Activated naive CD8-positive, alpha-beta T cell treated with anti-CD3 and anti-CD28 coated beads, Interleukin-2, amount 50 U/mL, for 24 hours (primary cell): ENCODE measurements at regions not wholly inside any gene's neighbourhood (a gene's known extent, or its start where the extent isn't known, plus 50 kb on each side); places are given as distances from the start of the nearest gene placed in this dataset.

Experiments
- ATAC-seq: fragments of 150-1000 bp; cut with Tn5 transposase; one replicate; pipeline ENCODE4 v1.10.0; 2021
- DNase-seq: peaks from one replicate; pipeline ENCODE4 v3.0.0; 2021
- H3K27ac Mint-ChIP-seq: one replicate; pipeline ENCODE4 v1.8.0; 2021; ENCODE audit warnings: mild to moderate bottlenecking, mixed read lengths
- H3K27me3 Mint-ChIP-seq: one replicate; pipeline ENCODE4 v1.8.0; 2021; ENCODE audit warnings: mixed read lengths
- H3K36me3 Mint-ChIP-seq: one replicate; pipeline ENCODE4 v1.8.0; 2021; ENCODE audit warnings: low read depth, mixed read lengths
- H3K4me1 Mint-ChIP-seq: one replicate; pipeline ENCODE4 v1.8.0; 2021; ENCODE audit warnings: mixed read lengths
- H3K4me3 Mint-ChIP-seq: one replicate; pipeline ENCODE4 v1.8.0; 2021; ENCODE audit warnings: mild to moderate bottlenecking, moderate library complexity, mixed read lengths
- H3K9me3 Mint-ChIP-seq: one replicate; pipeline ENCODE4 v1.8.0; 2021; ENCODE audit warnings: mixed read lengths

DNA sequence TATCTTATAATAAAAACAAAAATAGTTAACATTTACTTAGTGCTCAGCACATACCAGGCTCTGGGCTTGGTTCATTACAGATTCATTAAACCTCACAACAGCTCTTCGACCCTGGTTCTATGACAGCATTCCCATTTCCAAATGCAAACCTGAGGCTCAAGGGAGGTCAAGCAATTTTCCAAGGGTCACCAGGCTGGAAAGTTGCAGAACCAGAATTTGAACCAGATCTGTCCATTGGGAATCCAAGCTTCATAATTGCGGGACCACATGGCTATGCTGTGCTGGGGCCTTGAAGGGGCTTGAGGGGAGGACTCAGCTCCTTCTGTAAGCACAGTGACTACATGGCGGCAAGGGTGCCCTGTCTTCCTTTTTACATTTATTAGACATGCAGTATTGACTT is 197.3 kb upstream of the LNX1 start:
- Mint-ChIP-seq H3K27ac (no peak overlapping the region), H3K36me3 (no peaks in the 10 kb centered on the region), H3K9me3 (no peaks in the 10 kb centered on the region), H3K27me3 (peaks cover 7% of the 10 kb centered on the region), H3K4me3 (no peak overlapping the region), H3K4me1 (no peaks in the 10 kb centered on the region)
- ATAC-seq (no peak), DNase-seq (no peak)

- no peaks in the 10 kb centered on the region for H3K4me1 Mint-ChIP-seq
- H3K27me3 Mint-ChIP-seq: peaks cover 7% of the 10 kb centered on the region
- DNase-seq: no peak
- H3K4me3 Mint-ChIP-seq: no peak overlapping the region
- H3K9me3 Mint-ChIP-seq: no peaks in the 10 kb centered on the region
- no peaks in the 10 kb centered on the region for H3K36me3 Mint-ChIP-seq
- no peak overlapping the region for H3K27ac Mint-ChIP-seq
- ATAC-seq: no peak
Measured at GRCh38 chr4:53788011-53788410, 196.7 kb upstream of the LNX1 start.

- no peaks in the 10 kb centered on the region for H3K36me3 Mint-ChIP-seq
- H3K9me3 Mint-ChIP-seq: no peaks in the 10 kb centered on the region
- no peaks in the 10 kb centered on the region for H3K4me1 Mint-ChIP-seq
Measured at GRCh38 chr4:53786632-53787031, 195.3 kb upstream of the LNX1 start.

DNA sequence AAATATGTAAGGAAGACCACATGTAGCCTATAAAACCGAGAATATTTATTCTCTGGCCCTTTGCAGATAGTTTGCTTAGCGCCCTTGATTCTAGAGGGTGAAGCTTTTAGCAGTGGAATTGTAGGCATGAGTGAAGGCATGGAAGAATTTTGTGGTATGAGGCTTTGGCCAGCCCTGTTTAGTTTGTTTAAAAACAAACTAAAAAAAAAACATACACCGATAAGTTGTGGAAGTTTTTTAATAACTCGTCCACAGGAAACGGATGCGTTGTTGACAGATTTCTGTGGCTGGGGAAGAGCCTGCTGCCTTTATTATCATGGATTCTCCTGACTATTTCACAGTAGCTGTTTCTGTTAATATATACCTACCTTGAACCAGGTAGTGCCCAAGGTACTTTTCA is 194.7 kb upstream of the LNX1 start:
- ATAC-seq: no peak
- no peak for DNase-seq
- Mint-ChIP-seq H3K4me1 (no peaks in the 10 kb centered on the region), H3K27ac (no peak overlapping the region), H3K36me3 (no peaks in the 10 kb centered on the region), H3K9me3 (no peaks in the 10 kb centered on the region), H3K4me3 (no peak overlapping the region), H3K27me3 (peaks cover 2% of the 10 kb centered on the region)

More at GRCh38 chr4:53786632-53787031, 195.3 kb upstream of the LNX1 start:
- H3K4me3 Mint-ChIP-seq: no peak overlapping the region
- ATAC-seq: no peak
- H3K27me3 Mint-ChIP-seq: peaks cover 4% of the 10 kb centered on the region
- H3K27ac Mint-ChIP-seq: no peak overlapping the region
- no peak for DNase-seq

- H3K27ac Mint-ChIP-seq: no peak overlapping the region
- peaks cover 3% of the 10 kb centered on the region for H3K27me3 Mint-ChIP-seq
- H3K9me3 Mint-ChIP-seq: no peaks in the 10 kb centered on the region
- no peaks in the 10 kb centered on the region for H3K4me1 Mint-ChIP-seq
- H3K4me3 Mint-ChIP-seq: no peak overlapping the region
- no peaks in the 10 kb centered on the region for H3K36me3 Mint-ChIP-seq
- DNase-seq: no peak
- no peak for ATAC-seq
Measured at GRCh38 chr4:53784112-53784511, 192.8 kb upstream of the LNX1 start.

- ATAC-seq: no peak
Measured at GRCh38 chr4:53783208-53783859, 192.0 kb upstream of the LNX1 start.

GRCh38 chr4:53782458-53782845 is 191.2 kb upstream of the LNX1 start:
- Mint-ChIP-seq H3K27me3 (peaks cover 4% of the 10 kb centered on the region), H3K27ac (no peak overlapping the region), H3K9me3 (no peaks in the 10 kb centered on the region), H3K4me1 (no peaks in the 10 kb centered on the region), H3K36me3 (no peaks in the 10 kb centered on the region), H3K4me3 (no peak overlapping the region)
- no peak for DNase-seq
- ATAC-seq: no peak

More at GRCh38 chr4:53783208-53783859, 192.0 kb upstream of the LNX1 start:
- DNase-seq: no peak
- H3K27ac Mint-ChIP-seq: no peak overlapping the region
- H3K4me1 Mint-ChIP-seq: no peaks in the 10 kb centered on the region
- peaks cover 4% of the 10 kb centered on the region for H3K27me3 Mint-ChIP-seq
- no peaks in the 10 kb centered on the region for H3K9me3 Mint-ChIP-seq
- no peak overlapping the region for H3K4me3 Mint-ChIP-seq
- no peaks in the 10 kb centered on the region for H3K36me3 Mint-ChIP-seq

DNA sequence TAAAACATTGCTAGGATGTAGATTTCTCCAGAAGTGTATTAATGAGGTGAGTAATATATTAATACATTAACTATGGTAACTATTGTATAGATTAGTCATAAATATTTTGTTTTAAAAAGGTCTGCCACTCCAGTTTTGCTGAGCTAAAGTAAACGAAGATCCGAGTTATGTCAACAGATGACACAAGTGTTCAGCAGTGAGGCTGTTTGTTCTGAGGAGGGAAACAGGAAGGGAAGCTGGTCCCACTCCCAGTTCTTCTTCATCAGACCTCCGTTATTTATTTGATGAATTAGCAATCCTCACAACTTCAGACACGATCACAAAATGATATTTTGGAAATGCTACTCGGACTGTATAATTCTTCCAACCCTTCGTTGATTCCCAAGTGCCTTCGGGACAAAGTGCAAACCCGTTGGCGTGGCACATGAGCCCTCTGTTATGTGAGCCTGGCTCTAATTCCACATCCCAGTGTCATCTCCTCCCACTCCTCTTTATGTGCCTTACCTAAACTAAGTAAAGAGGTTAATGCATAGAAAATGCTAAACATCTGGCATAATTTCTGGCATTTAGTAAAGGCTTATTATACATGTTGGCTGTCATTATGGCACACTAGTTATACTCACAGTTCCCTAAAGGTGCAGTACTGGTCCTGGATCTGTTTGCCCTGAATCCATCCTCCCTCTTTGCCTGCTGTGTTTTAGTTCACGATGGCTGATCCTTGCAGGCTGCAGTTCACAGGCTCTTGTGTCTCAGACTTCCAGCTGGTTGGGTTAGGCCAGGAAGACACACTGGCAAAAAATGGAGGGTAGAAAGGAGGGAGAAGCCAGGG is 190.6 kb upstream of the LNX1 start:
- Mint-ChIP-seq H3K27me3 (peaks cover 10% of the 10 kb centered on the region), H3K27ac (no peak overlapping the region), H3K4me1 (no peaks in the 10 kb centered on the region), H3K9me3 (no peaks in the 10 kb centered on the region), H3K4me3 (no peak overlapping the region), H3K36me3 (no peaks in the 10 kb centered on the region)
- ATAC-seq (no peak), DNase-seq (no peak)

DNA sequence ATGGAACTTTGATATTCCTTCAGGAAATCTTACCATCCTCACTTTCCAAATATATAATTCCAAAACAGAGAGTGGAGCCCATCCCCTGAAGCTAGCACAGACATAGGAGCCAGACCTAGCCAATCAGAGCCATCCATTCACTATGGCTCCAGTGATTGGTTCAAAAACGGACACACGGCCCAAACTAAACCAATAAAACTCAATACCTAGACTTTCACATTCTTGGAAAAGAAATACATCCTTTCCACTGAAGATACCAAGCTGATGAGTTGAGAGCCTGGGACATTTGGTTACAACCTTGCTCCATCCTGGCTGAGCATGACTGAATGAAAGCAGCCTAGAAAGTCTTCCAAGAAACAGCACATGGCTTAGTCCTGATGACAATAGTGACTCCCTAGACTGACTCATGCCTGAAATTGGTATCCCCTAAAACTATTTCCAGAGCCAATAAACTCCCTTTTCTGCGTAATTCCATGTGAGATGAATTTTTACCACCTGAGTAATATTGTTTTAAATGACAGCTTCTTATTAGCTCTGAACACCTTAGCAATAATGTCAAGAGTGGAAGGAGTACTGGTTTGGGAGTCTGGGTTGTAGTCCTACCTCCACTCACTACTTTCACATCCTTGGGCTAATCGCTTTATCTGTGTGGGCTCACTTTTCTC is 189.6 kb upstream of the LNX1 start:
- DNase-seq (no peak), ATAC-seq (no peak)
- Mint-ChIP-seq H3K9me3 (no peaks in the 10 kb centered on the region), H3K27ac (no peak overlapping the region), H3K36me3 (no peaks in the 10 kb centered on the region), H3K4me3 (no peak overlapping the region), H3K4me1 (no peaks in the 10 kb centered on the region), H3K27me3 (peaks cover 10% of the 10 kb centered on the region)

DNA sequence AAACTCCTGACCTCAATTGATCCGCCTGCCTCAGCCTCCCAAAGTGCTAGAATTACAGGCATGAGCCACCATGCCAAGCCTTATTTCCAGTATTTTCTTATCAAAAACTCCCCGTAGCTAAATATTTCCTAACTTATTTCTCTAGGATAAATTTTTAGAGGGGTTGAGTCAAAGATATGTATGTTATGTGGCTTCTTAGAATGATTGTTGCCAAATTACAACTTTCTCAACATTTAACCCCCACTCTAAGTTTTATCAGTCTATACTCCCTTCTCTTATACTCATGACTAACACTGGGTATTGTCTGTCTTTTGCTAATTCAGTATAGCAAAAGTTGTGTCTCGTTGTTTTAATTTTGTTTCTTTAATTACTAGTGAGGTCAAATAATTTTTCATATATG is 187.7 kb upstream of the LNX1 start:
- ATAC-seq: no peak
- H3K27ac Mint-ChIP-seq: no peak overlapping the region
- no peaks in the 10 kb centered on the region for H3K9me3 Mint-ChIP-seq
- H3K27me3 Mint-ChIP-seq: peaks cover 8% of the 10 kb centered on the region
- DNase-seq: no peak
- no peak overlapping the region for H3K4me3 Mint-ChIP-seq
- H3K36me3 Mint-ChIP-seq: no peaks in the 10 kb centered on the region
- no peaks in the 10 kb centered on the region for H3K4me1 Mint-ChIP-seq

DNA sequence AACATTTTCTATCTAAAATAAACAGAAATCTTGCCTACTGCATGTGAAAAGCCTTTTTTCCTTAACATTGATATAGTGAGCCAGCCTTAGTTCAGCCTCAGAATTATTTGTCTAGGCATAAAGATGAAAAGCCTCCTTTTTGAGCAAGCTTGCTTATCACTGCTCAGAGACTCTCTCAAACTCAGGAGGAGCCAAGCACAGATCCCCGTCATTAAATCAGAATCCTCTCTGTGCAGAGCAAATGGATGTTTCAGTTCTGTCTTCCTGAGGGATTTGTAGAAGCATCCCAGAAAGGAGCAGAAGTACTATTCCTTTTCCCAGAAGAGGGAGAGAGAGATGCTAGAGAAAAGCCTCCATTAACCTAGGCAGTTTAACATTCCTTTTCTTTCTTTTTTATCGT is 186.9 kb upstream of the LNX1 start:
- Mint-ChIP-seq H3K9me3 (no peaks in the 10 kb centered on the region), H3K4me1 (no peaks in the 10 kb centered on the region), H3K27me3 (peaks cover 8% of the 10 kb centered on the region), H3K36me3 (no peaks in the 10 kb centered on the region), H3K27ac (no peak overlapping the region), H3K4me3 (no peak overlapping the region)
- ATAC-seq (no peak), DNase-seq (no peak)

- ATAC-seq (no peak), DNase-seq (no peak)
- Mint-ChIP-seq H3K27me3 (peaks cover 8% of the 10 kb centered on the region), H3K4me3 (no peak overlapping the region), H3K4me1 (no peaks in the 10 kb centered on the region), H3K9me3 (no peaks in the 10 kb centered on the region), H3K36me3 (no peaks in the 10 kb centered on the region), H3K27ac (no peak overlapping the region)
Measured at GRCh38 chr4:53777244-53777984, 186.1 kb upstream of the LNX1 start.

- Mint-ChIP-seq H3K36me3 (no peaks in the 10 kb centered on the region), H3K27me3 (peaks cover 8% of the 10 kb centered on the region), H3K9me3 (no peaks in the 10 kb centered on the region), H3K27ac (no peak overlapping the region), H3K4me3 (no peak overlapping the region), H3K4me1 (no peaks in the 10 kb centered on the region)
- ATAC-seq: no peak
- DNase-seq: no peak
Measured at GRCh38 chr4:53776141-53776540, 184.9 kb upstream of the LNX1 start.

DNA sequence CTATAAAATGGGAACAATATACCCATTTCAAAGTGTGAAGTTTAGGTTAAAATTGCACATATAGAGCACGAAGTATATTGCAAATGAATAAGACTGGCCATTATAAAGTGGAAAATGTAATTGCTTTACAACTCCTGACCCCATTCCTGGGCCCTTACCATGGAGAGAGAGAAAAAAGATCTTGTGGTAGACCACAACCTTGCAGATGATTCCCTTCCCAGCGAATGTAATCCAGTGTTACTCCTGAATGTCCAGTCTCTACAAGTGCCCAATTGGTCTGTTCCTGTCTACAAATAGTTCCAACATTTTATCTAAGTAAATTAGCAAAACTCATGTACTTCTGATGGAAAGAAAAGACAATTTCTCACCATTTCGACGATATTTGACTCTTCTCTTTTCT is 184.1 kb upstream of the LNX1 start:
- Mint-ChIP-seq H3K27me3 (peaks cover 8% of the 10 kb centered on the region), H3K4me3 (no peak overlapping the region), H3K4me1 (no peaks in the 10 kb centered on the region), H3K9me3 (no peaks in the 10 kb centered on the region), H3K27ac (no peak overlapping the region), H3K36me3 (no peaks in the 10 kb centered on the region)
- ATAC-seq: no peak
- DNase-seq: no peak
